ENCODE measurements at regions not wholly inside any gene's neighbourhood (a gene's known extent, or its start where the extent isn't known, plus 50 kb on each side); places are given as distances from the start of the nearest gene placed in this dataset.
A peak's percentile ranks its signal among the peaks of the same experiment; 100 is the strongest.

DNA sequence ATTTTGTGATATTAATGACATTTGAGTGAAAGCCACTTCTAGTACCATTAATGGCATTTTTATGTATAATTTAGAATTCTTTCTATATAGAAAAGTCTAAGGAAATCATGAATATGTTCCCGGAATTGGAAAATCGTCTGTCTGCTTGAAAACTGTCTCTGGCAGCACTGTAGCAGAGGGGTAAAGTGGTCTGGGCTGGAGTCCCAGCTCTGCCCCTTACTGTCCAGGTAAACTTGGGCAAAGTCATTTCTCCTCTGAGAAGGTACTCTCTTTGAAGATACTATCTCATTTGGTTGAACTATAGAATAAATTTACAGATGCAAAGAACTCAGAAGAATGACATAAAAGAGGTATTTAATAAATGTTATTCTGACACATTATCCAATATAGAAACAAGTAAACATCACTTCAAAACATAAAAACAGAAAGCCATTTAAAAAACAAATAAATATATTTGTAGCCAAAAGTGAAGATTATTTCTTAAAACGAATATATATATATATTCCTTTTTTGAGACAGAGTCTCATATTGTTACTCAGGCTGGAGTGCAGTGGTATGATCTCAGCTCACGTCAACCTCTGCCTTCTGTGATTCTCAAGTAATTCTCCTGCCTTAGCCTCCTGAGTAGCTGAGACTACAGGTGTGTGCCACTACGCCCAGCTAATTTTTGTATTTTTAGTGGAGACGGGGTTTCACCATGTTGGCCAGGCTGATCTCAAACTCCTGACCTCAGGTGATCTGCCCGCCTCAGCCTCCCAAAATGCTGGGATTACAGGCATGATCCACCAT, 149.8 kb upstream of the ITGA4 start:
- Histone ChIP-seq H3K4me1 (peaks cover 17% of the 10 kb centered on the region), H3K27me3 (no peaks in the 10 kb centered on the region), H3K36me3 (no peaks in the 10 kb centered on the region), H3K27ac (no peak overlapping the region; the same call in 1 of the 2 replicates), H3K9me3 (replicated peaks) (no peaks in the 10 kb centered on the region), H3K4me3 (no peak overlapping the region)
- DNase-seq: no peak

DNA sequence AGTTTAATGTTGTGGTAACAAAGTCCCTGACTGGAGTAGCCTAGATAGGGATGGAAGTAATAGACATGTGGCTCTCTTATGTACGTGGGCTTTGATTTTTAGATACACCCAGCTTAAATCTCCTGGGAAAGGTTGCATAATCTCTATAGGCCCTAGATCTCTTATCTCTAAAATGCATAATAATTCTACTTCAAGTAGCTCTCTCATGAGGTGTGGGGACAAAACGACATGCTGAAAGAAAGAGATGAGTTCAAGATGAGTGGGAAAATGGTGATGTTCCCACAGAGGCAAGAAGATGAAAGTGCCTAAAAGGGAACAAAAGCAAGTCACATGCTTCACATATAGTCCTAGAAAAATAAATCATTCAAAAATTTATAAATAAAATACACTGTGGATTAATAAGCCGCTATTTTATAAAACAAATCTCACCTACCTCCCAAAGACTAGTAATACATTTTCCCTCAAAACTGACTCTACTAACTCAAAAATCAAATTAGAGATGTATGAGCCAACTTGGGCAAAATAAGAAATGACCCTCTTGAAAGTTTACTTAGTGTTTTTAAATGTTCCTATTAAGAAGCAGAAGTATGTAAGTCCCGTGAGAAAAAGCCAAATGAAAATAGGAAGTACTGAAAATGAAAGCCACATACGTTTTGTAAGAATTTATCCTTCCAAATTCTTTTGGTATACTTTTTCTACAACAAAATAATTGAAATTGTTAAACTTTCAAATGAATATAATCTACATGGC, 148.2 kb upstream of the ITGA4 start:
- Histone ChIP-seq H3K27ac (no peak overlapping the region), H3K9me3 (replicated peaks) (no peaks in the 10 kb centered on the region), H3K4me1 (peaks cover 17% of the 10 kb centered on the region), H3K27me3 (no peaks in the 10 kb centered on the region), H3K36me3 (no peaks in the 10 kb centered on the region), H3K4me3 (no peak overlapping the region)
- no peak for DNase-seq

DNA sequence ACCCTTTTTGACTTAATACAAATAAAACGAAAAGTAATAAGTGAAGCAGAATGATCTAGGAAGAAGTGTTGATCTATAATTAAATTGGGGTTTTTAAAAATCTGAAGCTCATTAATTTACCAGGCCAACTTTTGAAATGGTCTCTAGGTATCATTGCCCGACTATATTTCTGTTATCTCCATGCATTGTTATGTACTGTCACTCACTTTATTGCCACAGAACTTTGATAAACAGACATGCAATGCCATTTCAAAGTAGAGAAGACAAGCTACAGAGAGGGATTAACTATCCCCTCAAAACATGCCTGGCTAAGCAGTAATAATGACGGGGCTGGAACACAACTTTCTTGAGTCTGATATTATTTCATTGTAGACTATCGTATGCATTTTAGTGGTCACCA, 147.6 kb upstream of the ITGA4 start:
- Histone ChIP-seq H3K36me3 (no peaks in the 10 kb centered on the region), H3K4me1 (peaks cover 24% of the 10 kb centered on the region), H3K27ac (no peak overlapping the region), H3K9me3 (replicated peaks) (no peaks in the 10 kb centered on the region), H3K27me3 (no peaks in the 10 kb centered on the region), H3K4me3 (no peak overlapping the region)
- DNase-seq: no peak

DNA sequence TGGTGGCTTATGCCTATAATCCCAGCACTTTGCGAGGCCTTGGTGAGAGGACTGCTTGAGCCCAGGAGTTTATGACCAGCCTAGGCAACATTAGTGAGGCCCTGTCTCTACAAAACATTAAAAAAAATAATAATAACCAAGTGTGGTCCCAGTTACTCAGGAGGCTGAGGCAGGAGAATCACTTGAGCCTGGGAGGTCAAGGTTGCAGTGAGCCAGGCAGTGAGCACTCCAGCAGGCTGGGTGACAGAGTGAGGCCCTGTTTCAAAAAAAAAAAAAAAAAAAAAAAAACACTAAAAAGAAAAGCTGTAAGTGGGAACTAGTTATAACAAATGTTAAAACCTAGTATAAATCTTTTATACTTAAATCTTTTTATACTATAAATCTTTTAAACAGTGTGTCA, 146.2 kb upstream of the ITGA4 start:
- no peaks in the 10 kb centered on the region for H3K27me3 ChIP-seq
- H3K9me3 ChIP-seq (replicated peaks): no peaks in the 10 kb centered on the region
- DNase-seq: no peak
- H3K36me3 ChIP-seq: no peaks in the 10 kb centered on the region
- H3K4me3 ChIP-seq: no peak overlapping the region
- no peak overlapping the region for H3K27ac ChIP-seq
- peaks cover 29% of the 10 kb centered on the region for H3K4me1 ChIP-seq

DNA sequence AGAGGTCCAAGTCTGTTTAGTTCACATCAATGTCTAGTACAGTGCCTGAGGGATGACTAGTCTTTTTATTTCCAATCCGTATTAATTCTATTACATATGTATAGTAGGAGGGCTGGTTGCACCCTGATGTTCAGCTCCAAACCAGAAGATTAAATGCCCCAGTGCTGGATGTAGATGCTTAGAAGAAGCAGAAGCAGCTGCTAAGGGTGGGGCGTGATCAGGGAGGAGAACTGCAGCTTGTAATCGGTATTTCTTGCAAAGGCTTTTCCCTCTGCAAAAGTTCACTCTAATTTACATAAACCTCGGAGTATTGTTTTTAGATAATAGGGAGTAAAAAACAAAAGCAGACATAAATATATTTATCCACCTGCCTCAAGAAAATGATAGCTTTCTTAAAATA, 145.3 kb upstream of the ITGA4 start:
- Histone ChIP-seq H3K9me3 (replicated peaks) (no peaks in the 10 kb centered on the region), H3K27me3 (no peaks in the 10 kb centered on the region), H3K4me1 (peaks cover 21% of the 10 kb centered on the region), H3K36me3 (no peaks in the 10 kb centered on the region), H3K4me3 (no peak overlapping the region), H3K27ac (no peak overlapping the region)
- no peak for DNase-seq

DNA sequence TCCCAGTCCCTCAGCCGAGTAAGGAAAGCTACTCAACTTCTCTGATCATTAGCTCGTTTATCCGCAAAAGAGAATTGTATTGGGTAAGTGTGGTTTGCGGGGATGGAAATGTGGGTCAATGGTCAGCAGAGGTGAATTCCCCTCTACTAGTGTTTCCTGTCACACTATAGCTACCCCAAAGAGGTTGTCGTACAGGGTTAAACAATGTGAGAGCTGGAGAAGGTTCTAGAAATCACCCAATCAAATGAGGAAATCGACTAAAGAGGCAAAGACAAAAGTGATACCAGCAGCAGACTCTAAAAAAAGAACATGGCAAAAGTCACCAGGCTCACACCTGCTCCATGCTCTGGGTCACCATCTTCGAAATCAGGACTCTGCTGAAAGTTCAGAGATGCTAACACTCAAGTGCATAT, 144.7 kb upstream of the ITGA4 start:
- no peak for DNase-seq
- H3K27ac ChIP-seq: no peak overlapping the region
- H3K27me3 ChIP-seq: no peaks in the 10 kb centered on the region
- H3K4me1 ChIP-seq: peaks cover 15% of the 10 kb centered on the region
- H3K36me3 ChIP-seq: no peaks in the 10 kb centered on the region
- H3K4me3 ChIP-seq: no peak overlapping the region
- H3K9me3 ChIP-seq (replicated peaks): no peaks in the 10 kb centered on the region

DNA sequence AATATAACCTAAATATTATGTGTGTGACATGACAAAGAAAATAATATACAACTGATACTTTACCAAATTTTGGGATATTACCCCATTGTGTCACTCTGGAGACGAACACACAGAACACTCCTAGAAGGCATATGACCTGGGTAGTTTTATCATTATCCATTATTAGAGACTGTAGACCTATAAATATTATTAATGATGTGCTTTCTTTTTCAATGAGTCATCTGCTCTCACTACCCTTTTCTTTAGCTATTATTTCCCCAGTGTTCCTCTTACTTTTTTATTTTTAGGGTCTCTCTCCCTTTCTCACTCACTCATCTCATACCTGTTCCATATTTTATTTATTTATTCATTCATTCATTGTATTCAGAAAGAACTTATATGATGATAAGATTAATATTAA, 143.3 kb upstream of the ITGA4 start:
- Histone ChIP-seq H3K4me1 (peaks cover 15% of the 10 kb centered on the region), H3K4me3 (no peak overlapping the region), H3K9me3 (replicated peaks) (no peaks in the 10 kb centered on the region), H3K36me3 (no peaks in the 10 kb centered on the region), H3K27me3 (no peaks in the 10 kb centered on the region), H3K27ac (no peak overlapping the region)
- no peak for DNase-seq

DNA sequence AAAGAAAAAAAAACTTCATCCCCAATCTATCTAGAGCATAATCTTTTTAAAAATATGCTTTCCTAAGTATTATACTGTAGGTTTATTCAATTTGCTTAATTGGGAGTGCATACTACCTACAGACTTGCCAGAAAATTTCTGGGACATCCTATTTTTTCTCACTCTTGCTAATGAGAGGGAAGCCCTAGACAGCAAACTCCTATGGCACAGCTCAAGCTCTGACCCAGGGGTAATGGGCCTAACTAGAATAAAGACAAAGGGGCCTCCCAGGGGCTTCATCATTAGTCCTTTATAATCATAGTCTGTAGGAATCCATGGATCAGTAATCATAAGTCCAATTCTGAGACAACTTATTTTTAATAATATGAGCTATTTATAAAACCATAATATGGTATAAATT, 142.6 kb upstream of the ITGA4 start:
- Histone ChIP-seq H3K4me1 (peaks cover 15% of the 10 kb centered on the region), H3K4me3 (no peak overlapping the region), H3K36me3 (no peaks in the 10 kb centered on the region), H3K27me3 (no peaks in the 10 kb centered on the region), H3K27ac (peak overlapping the region; percentile 13), H3K9me3 (replicated peaks) (no peaks in the 10 kb centered on the region)
- DNase-seq: peak in 1 of 2 experiments; percentile 49

DNA sequence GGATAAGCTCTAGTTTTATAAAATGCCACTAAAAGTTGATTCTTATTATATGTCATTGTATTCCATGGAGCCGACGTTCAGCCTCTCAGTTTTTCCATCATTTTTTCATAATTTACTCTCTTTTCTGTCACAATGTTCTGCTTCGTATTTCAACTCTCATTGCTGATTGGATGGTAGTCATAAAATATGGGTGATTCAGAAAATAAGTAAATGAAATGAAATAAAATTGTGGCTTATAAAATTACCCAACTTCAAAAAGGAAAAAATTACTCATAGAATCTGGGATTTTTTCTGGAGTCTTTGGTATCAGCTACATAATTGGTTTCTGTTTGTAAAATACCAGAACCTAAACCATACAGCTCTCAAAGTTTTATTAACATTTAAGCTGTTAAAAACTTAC, 139.7 kb upstream of the ITGA4 start:
- no peaks in the 10 kb centered on the region for H3K27me3 ChIP-seq
- H3K4me3 ChIP-seq: no peak overlapping the region
- DNase-seq: no peak
- H3K36me3 ChIP-seq: no peaks in the 10 kb centered on the region
- H3K9me3 ChIP-seq (replicated peaks): no peaks in the 10 kb centered on the region
- H3K27ac ChIP-seq: no peak overlapping the region
- H3K4me1 ChIP-seq: peaks cover 15% of the 10 kb centered on the region

DNA sequence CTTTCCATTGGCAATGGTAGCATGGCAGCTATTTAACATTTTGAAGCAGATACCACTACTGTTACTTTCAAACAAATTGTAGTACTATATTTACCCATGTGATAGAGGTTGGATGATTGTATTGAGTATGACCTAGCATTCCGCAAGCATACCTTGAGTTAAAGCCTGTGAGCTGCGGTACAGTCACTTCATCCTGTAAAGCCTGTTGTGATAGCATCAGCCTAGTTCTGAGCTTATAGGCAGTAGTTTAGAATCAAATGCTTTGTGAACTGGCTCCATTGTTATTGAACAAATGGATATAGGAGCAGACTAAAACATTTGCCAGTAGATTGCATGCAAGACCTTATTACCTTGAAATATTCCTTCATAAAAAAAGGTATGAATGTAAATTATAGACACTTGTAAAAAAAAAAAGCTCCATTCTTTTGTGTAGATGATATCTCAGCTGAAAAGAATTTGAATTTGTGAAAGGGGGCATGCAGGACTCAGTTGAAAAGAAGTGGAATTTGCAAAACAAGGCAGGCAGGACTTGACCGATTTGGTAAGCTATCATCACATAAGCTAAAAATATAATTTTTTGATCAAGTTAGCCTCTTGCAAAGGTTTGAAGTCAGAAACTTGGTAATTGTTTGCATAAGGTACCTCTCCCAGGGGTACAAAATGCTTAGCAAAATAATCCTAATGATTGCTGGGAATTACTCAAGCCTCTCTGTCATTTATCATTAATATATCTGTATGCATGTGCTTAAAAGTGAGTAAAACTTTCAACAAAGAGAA, 138.5 kb upstream of the ITGA4 start:
- Histone ChIP-seq H3K27me3 (no peaks in the 10 kb centered on the region), H3K4me1 (peaks cover 15% of the 10 kb centered on the region), H3K36me3 (no peaks in the 10 kb centered on the region), H3K4me3 (no peak overlapping the region), H3K9me3 (replicated peaks) (no peaks in the 10 kb centered on the region), H3K27ac (no peak overlapping the region)
- DNase-seq: no peak

DNA sequence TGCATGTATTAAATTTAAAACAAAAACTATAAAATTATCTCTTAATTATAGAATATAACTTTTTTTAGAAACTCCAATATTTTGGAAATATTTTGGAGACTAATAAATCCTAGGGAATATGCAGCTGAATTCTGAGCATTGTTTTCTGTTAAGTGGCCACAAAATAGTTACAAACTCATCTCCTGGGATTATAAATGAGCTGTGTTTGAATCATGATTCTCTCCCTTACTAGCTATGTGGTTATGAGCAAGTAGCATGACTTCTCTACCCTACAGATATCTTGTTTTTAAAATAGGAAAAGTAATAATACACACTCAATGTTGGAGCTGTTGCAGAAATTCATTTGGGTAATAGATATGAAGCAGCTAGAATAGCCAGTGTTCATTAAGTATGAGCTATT, 137.9 kb upstream of the ITGA4 start:
- Histone ChIP-seq H3K4me1 (peaks cover 11% of the 10 kb centered on the region), H3K27ac (no peak overlapping the region), H3K27me3 (no peaks in the 10 kb centered on the region), H3K36me3 (no peaks in the 10 kb centered on the region), H3K9me3 (replicated peaks) (no peaks in the 10 kb centered on the region), H3K4me3 (no peak overlapping the region)
- DNase-seq: no peak

DNA sequence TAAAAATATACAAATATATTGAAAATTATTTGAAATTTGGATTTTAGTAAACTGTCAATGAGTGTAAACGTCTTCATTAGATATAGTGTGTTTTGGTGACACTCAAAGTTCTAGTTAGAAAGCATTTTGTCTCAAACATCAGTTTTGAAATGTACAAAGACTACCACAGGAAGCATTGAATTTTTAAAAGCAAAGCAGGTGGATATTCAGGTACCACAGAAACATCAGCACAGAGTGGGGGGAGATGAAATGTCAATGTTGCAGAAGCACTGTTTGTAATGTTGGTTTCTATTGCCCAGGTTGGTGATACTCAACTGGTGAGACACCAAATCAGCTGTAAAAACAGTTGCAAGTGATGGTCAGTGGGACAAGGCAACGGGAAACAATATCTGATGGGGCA, 136.5 kb upstream of the ITGA4 start:
- no peaks in the 10 kb centered on the region for H3K4me1 ChIP-seq
- H3K27ac ChIP-seq: no peak overlapping the region
- DNase-seq: no peak
- no peaks in the 10 kb centered on the region for H3K9me3 ChIP-seq (replicated peaks)
- no peak overlapping the region for H3K4me3 ChIP-seq
- H3K36me3 ChIP-seq: no peaks in the 10 kb centered on the region
- H3K27me3 ChIP-seq: no peaks in the 10 kb centered on the region

DNA sequence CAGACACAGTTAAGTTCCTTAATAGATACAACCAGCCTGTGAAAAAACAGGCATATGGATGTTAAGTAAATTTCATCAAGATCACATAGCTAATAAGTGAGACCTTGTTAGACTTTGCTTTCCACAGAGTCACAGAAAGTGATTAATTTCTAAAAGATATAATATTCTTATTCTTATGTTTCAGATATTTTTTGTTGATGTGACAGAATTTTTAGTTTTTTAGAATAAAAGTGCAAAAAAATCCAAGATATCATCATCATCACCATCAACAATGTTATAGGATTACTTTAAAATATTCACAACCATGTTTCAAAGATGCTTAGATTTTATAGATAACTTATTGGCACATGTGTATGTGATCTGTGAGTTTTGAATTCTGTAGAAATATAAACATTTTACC, 132.3 kb upstream of the ITGA4 start:
- Histone ChIP-seq H3K36me3 (no peaks in the 10 kb centered on the region), H3K27ac (no peak overlapping the region), H3K9me3 (replicated peaks) (no peaks in the 10 kb centered on the region; the same call in 1 of the 2 replicates), H3K27me3 (no peaks in the 10 kb centered on the region), H3K4me1 (no peaks in the 10 kb centered on the region), H3K4me3 (no peak overlapping the region)
- DNase-seq: no peak

DNA sequence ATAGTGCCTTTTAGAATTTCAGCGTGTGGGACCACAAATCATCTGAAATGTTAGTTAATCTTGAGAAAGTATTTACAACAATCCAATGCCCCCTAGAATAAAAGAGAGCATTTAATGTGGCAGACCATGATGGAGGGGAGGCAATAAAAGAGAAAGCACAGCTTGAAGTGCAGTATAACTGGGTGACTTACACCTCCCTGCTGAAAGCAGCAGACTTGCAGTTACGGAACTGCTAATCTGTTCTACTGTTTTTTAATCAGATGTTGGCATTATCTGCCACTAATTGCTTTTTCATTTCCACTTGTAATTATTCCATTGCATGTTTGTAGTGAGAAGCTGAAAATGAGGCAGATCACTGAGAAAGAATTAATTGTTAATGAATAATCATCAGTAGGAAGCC, 130.5 kb upstream of the ITGA4 start:
- no peak overlapping the region for H3K4me3 ChIP-seq
- no peaks in the 10 kb centered on the region; the same call in 1 of the 2 replicates for H3K9me3 ChIP-seq (replicated peaks)
- no peak for DNase-seq
- H3K4me1 ChIP-seq: no peaks in the 10 kb centered on the region
- no peaks in the 10 kb centered on the region for H3K36me3 ChIP-seq
- no peaks in the 10 kb centered on the region for H3K27me3 ChIP-seq
- no peak overlapping the region for H3K27ac ChIP-seq

DNA sequence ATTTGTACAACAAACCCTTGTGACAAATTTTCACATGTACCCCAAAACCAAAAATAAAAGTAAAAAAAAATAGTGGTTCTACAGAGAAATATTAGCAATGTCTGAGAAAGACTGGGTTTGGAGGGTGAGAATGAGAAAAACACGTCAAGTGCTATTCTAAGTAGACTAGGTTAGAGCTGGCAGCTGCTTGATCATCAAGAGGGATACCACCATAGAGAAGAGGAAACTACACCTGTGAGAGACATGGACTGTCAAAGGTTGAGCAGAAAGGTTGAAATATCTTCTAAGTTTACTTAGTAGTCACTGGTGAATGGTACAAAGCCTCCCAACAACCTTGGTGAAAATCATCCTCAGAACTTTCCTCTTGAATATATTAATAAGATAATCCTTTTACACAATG, 126.9 kb upstream of the ITGA4 start:
- no peaks in the 10 kb centered on the region for H3K36me3 ChIP-seq
- H3K27ac ChIP-seq: no peak overlapping the region
- no peaks in the 10 kb centered on the region; the same call in 1 of the 2 replicates for H3K9me3 ChIP-seq (replicated peaks)
- no peaks in the 10 kb centered on the region for H3K27me3 ChIP-seq
- H3K4me1 ChIP-seq: no peaks in the 10 kb centered on the region
- no peak for DNase-seq
- no peak overlapping the region for H3K4me3 ChIP-seq

Measured in SJCRH30 (cell line).